Thymus (tissue), 11 donors: ENCODE measurements at regions not wholly inside any gene's neighbourhood (a gene's known extent, or its start where the extent isn't known, plus 50 kb on each side); places are given as distances from the start of the nearest gene placed in this dataset.
"Not testable (repeated sequence)": the region's sequence is repeated elsewhere in the genome, so short reads cannot be mapped to it uniquely, and the experiment has no call there.

Experiments
- DNase-seq, 9 donors: peaks; one replicate each; pipeline ENCODE4 v3.0.0-alpha.2; 2013; ENCODE audit warnings: low spot score in 9 of 9, low read depth in 6 of 9, missing footprints in 1 of 9
- H3K27ac ChIP-seq, 2 donors: one replicate each; pipeline ENCODE4 v1.5.1; 2013; ENCODE audit warnings: control low read depth in 1 of 2, low read depth in 1 of 2, low read length in 1 of 2, mild to moderate bottlenecking in 1 of 2, moderate library complexity in 1 of 2
- H3K27me3 ChIP-seq, 2 donors: one replicate each; pipeline ENCODE4 v1.5.1; 2013; ENCODE audit warnings: low read length in 1 of 2; ENCODE audit not compliant: control insufficient read depth in 2 of 2, insufficient read depth in 1 of 2
- H3K36me3 ChIP-seq, 2 donors: one replicate each; pipeline ENCODE4 v1.5.1; 2013; ENCODE audit warnings: low read length in 1 of 2, mild to moderate bottlenecking in 1 of 2, moderate library complexity in 1 of 2; ENCODE audit not compliant: control insufficient read depth in 2 of 2, insufficient read depth in 2 of 2
- H3K4me1 ChIP-seq, 2 donors: one replicate each; pipeline ENCODE4 v1.5.1; 2013; ENCODE audit warnings: low read length in 2 of 2; ENCODE audit not compliant: control insufficient read depth in 2 of 2, insufficient read depth in 2 of 2
- H3K4me3 ChIP-seq, 2 donors: one replicate each; pipeline ENCODE4 v1.5.1; 2013; ENCODE audit warnings: low read length in 2 of 2, control low read depth in 1 of 2, mild to moderate bottlenecking in 1 of 2
- H3K9me3 ChIP-seq, 2 donors: one replicate each; pipeline ENCODE4 v1.5.1; 2013; ENCODE audit warnings: low read length in 1 of 2, mild to moderate bottlenecking in 1 of 2; ENCODE audit not compliant: control insufficient read depth in 2 of 2, insufficient read depth in 1 of 2
- WGBS: extraction: QIAGEN DNeasy Blood & Tissue Kit; methylation state at CpG from one replicate; pipeline ENCODE4 v1.1.7; 2013; 5-methylcytosine and 5-hydroxymethylcytosine counted together
- donor health status: healthy.

GRCh38 chr18:75846321-75846720, 418.8 kb upstream of the SMIM21 start:
- Histone ChIP-seq H3K36me3 (no peaks in the 10 kb centered on the region), H3K4me1 (no peaks in the 10 kb centered on the region), H3K27ac (no peak overlapping the region), H3K4me3 (no peak overlapping the region), H3K9me3 (no peaks in the 10 kb centered on the region), H3K27me3 (no peaks in the 10 kb centered on the region)
- no peak for DNase-seq
- WGBS: 94% methylated on average over 3 of the region's 3 CpGs

- Histone ChIP-seq H3K27ac (no peak overlapping the region), H3K9me3 (no peaks in the 10 kb centered on the region), H3K36me3 (no peaks in the 10 kb centered on the region), H3K4me3 (no peak overlapping the region), H3K27me3 (no peaks in the 10 kb centered on the region), H3K4me1 (no peaks in the 10 kb centered on the region)
- 93% methylated on average over 3 of the region's 3 CpGs for WGBS
- DNase-seq: no peak
These were observed 417.9 kb upstream of the SMIM21 start for GRCh38 chr18:75845413-75845812.

GRCh38 chr18:75844146-75844545, 416.6 kb upstream of the SMIM21 start:
- H3K27me3 ChIP-seq: no peaks in the 10 kb centered on the region
- H3K36me3 ChIP-seq: no peaks in the 10 kb centered on the region
- no peaks in the 10 kb centered on the region for H3K4me1 ChIP-seq
- H3K27ac ChIP-seq: no peak overlapping the region
- WGBS: 92% methylated on average over 3 of the region's 3 CpGs
- DNase-seq: no peak
- no peaks in the 10 kb centered on the region for H3K9me3 ChIP-seq
- H3K4me3 ChIP-seq: no peak overlapping the region

- H3K27ac ChIP-seq: no peak overlapping the region
- H3K9me3 ChIP-seq: no peaks in the 10 kb centered on the region
- WGBS: 71% methylated on average over 4 of the region's 4 CpGs
- H3K36me3 ChIP-seq: no peaks in the 10 kb centered on the region
- H3K27me3 ChIP-seq: no peaks in the 10 kb centered on the region
- H3K4me1 ChIP-seq: no peaks in the 10 kb centered on the region
- no peak for DNase-seq
- H3K4me3 ChIP-seq: no peak overlapping the region
These were observed 412.6 kb upstream of the SMIM21 start for GRCh38 chr18:75840131-75840530.

GRCh38 chr18:75839686-75840085, 412.2 kb upstream of the SMIM21 start:
- WGBS: 54% methylated on average over 2 of the region's 2 CpGs
- H3K4me1 ChIP-seq, DNase-seq, H3K27me3 ChIP-seq, H3K9me3 ChIP-seq, H3K36me3 ChIP-seq, H3K27ac ChIP-seq, H3K4me3 ChIP-seq: not testable (repeated sequence)

- H3K4me3 ChIP-seq: no peak overlapping the region
- H3K4me1 ChIP-seq: no peaks in the 10 kb centered on the region
- no peaks in the 10 kb centered on the region for H3K36me3 ChIP-seq
- H3K27me3 ChIP-seq: no peaks in the 10 kb centered on the region
- no peaks in the 10 kb centered on the region for H3K9me3 ChIP-seq
- WGBS: 97% methylated on average over 6 of the region's 6 CpGs
- no peak for DNase-seq
- H3K27ac ChIP-seq: no peak overlapping the region
These were observed 411.5 kb upstream of the SMIM21 start for GRCh38 chr18:75839041-75839440.

GRCh38 chr18:75837316-75837715, 409.8 kb upstream of the SMIM21 start:
- Histone ChIP-seq H3K4me1 (no peaks in the 10 kb centered on the region), H3K27me3 (no peaks in the 10 kb centered on the region), H3K9me3 (no peaks in the 10 kb centered on the region), H3K4me3 (no peak overlapping the region), H3K27ac (no peak overlapping the region), H3K36me3 (no peaks in the 10 kb centered on the region)
- DNase-seq: no peak
- 94% methylated on average over 2 of the region's 2 CpGs for WGBS

- H3K9me3 ChIP-seq: no peaks in the 10 kb centered on the region
- WGBS: 88% methylated on average over 2 of the region's 2 CpGs
- H3K4me3 ChIP-seq: no peak overlapping the region
- no peaks in the 10 kb centered on the region for H3K4me1 ChIP-seq
- no peak overlapping the region for H3K27ac ChIP-seq
- DNase-seq: no peak
- no peaks in the 10 kb centered on the region for H3K27me3 ChIP-seq
- H3K36me3 ChIP-seq: no peaks in the 10 kb centered on the region
These were observed 409.0 kb upstream of the SMIM21 start for GRCh38 chr18:75836516-75836915.

- H3K4me3 ChIP-seq: no peak overlapping the region
- H3K9me3 ChIP-seq: no peaks in the 10 kb centered on the region
- DNase-seq: no peak
- no peaks in the 10 kb centered on the region for H3K27me3 ChIP-seq
- H3K36me3 ChIP-seq: no peaks in the 10 kb centered on the region
- WGBS: 91% methylated on average over 4 of the region's 4 CpGs
- no peak overlapping the region for H3K27ac ChIP-seq
- H3K4me1 ChIP-seq: no peaks in the 10 kb centered on the region
These were observed 404.5 kb upstream of the SMIM21 start for GRCh38 chr18:75831960-75832359.

- Histone ChIP-seq H3K9me3 (no peaks in the 10 kb centered on the region), H3K4me3 (no peak overlapping the region), H3K27ac (no peak overlapping the region), H3K36me3 (no peaks in the 10 kb centered on the region), H3K27me3 (no peaks in the 10 kb centered on the region), H3K4me1 (no peaks in the 10 kb centered on the region)
- DNase-seq: no peak
- 62% methylated on average over 2 of the region's 2 CpGs for WGBS
These were observed 403.3 kb upstream of the SMIM21 start for GRCh38 chr18:75830828-75831227.
